ENCODE measurements at regions not wholly inside any gene's neighbourhood (a gene's known extent, or its start where the extent isn't known, plus 50 kb on each side); places are given as distances from the start of the nearest gene placed in this dataset.
"Not testable (repeated sequence)": the region's sequence is repeated elsewhere in the genome, so short reads cannot be mapped to it uniquely, and the experiment has no call there.

- not testable (repeated sequence) for DNase-seq
Observed at GRCh38 chr2:89876878-89877277, 1185.4 kb downstream of the RPIA start.

GRCh38 chr2:89882880-89883279 lies 1191.4 kb downstream of the RPIA start:
- DNase-seq = not testable (repeated sequence)

GRCh38 chr2:89883624-89884023 lies 1192.2 kb downstream of the RPIA start:
- not testable (repeated sequence) for DNase-seq

GRCh38 chr2:89885071-89885470 lies 1193.6 kb downstream of the RPIA start:
- DNase-seq = not testable (repeated sequence)

- not testable (repeated sequence) for DNase-seq
Observed at GRCh38 chr2:89888693-89889092, 1197.2 kb downstream of the RPIA start.

GRCh38 chr2:89890185-89890773 lies 1198.8 kb downstream of the RPIA start:
- DNase-seq = not testable (repeated sequence)

GRCh38 chr2:89894988-89895387 lies 1203.5 kb downstream of the RPIA start:
- DNase-seq = not testable (repeated sequence)

GRCh38 chr2:89895629-89896028 lies 1204.2 kb downstream of the RPIA start:
- DNase-seq = not testable (repeated sequence)

- not testable (repeated sequence) for DNase-seq
Observed at GRCh38 chr2:89927018-89927417, 1235.5 kb downstream of the RPIA start.

- DNase-seq = not testable (repeated sequence)
Observed at GRCh38 chr2:89935436-89935835, 1244.0 kb downstream of the RPIA start.

- DNase-seq = not testable (repeated sequence)
Observed at GRCh38 chr2:89936011-89936410, 1244.5 kb downstream of the RPIA start.

- not testable (repeated sequence) for DNase-seq
Observed at GRCh38 chr2:89936559-89936958, 1245.1 kb downstream of the RPIA start.

- DNase-seq = not testable (repeated sequence)
Observed at GRCh38 chr2:89938756-89939155, 1247.3 kb downstream of the RPIA start.

GRCh38 chr2:89944267-89944666 lies 1252.8 kb downstream of the RPIA start:
- DNase-seq = not testable (repeated sequence)

- not testable (repeated sequence) for DNase-seq
Observed at GRCh38 chr2:89945004-89945616, 1253.6 kb downstream of the RPIA start.

- not testable (repeated sequence) for DNase-seq
Observed at GRCh38 chr2:89947208-89947815, 1255.8 kb downstream of the RPIA start.

GRCh38 chr2:89948102-89948501 lies 1256.6 kb downstream of the RPIA start:
- DNase-seq = not testable (repeated sequence)

GRCh38 chr2:89950807-89951206 lies 1259.3 kb downstream of the RPIA start:
- DNase-seq = not testable (repeated sequence)

- DNase-seq = not testable (repeated sequence)
Observed at GRCh38 chr2:89957236-89957635, 1265.8 kb downstream of the RPIA start.

- DNase-seq = not testable (repeated sequence)
Observed at GRCh38 chr2:89959729-89960378, 1268.4 kb downstream of the RPIA start.

- DNase-seq = not testable (repeated sequence)
Observed at GRCh38 chr2:89960570-89960969, 1269.1 kb downstream of the RPIA start.

GRCh38 chr2:89968567-89968966 lies 1277.1 kb downstream of the RPIA start:
- not testable (repeated sequence) for DNase-seq

GRCh38 chr2:89969190-89969589 lies 1277.7 kb downstream of the RPIA start:
- DNase-seq = not testable (repeated sequence)

- not testable (repeated sequence) for DNase-seq
Observed at GRCh38 chr2:89973849-89974248, 1282.4 kb downstream of the RPIA start.

Data from NCI-H1694 (cell line).